ENCODE measurements at regions not wholly inside any gene's neighbourhood (a gene's known extent, or its start where the extent isn't known, plus 50 kb on each side); places are given as distances from the start of the nearest gene placed in this dataset.

DNA sequence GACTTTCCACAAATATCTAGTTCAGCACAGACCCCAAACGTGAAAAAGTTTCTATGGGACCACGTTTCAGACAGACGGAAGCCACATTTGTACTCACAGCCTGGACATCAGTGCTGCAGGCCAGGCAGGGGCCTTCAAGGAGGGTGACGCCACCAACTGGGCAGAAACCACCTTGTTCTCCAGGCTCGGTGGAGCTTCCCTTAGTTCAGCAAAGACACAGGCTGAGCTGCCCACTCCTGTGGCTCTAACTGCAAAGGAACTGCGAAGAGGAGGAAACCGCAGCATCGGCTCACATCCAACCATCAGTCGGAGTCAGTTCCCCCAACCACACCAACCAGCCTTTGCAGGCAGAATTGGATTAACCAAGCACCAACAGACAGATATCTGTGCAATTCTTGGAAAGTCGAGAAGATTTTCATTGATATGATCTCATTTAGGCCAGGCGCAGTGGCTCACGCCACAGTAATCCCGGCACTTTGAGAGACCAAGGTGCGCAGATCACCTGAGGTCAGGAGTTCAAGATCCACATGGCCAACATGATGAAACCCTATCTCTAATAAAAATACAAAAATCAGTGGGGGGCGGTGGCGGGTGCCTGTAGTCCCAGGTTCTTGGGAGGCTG lies 73.3 kb upstream of the CNEP1R1 start:
- TF ChIP-seq NR1H2 (CRISPR knock-in tag; IDR thresholded peaks at IDR 0.05; ENCODE audit: borderline replicate concordance, low read depth) (no peak), FLYWCH1 (CRISPR knock-in tag; IDR thresholded peaks at IDR 0.05) (no peak), MTA3 (CRISPR knock-in tag; IDR thresholded peaks at IDR 0.05) (no peak), POLR2A (IDR thresholded peaks at IDR 0.05; ENCODE audit: insufficient read depth in 1 of 2, low read depth in 2 of 2, low read length in 2 of 2) (no peak), RBM39 (IDR thresholded peaks at IDR 0.05; ENCODE audit: low read depth, low read length, poor library complexity, severe bottlenecking) (no peak), TSC22D2 (CRISPR knock-in tag; IDR thresholded peaks at IDR 0.05; ENCODE audit: borderline replicate concordance) (no peak), FOXP1 (IDR thresholded peaks at IDR 0.05) (no peak), FOXP1 (CRISPR knock-in tag; IDR thresholded peaks at IDR 0.05) (no peak), ZFX (CRISPR knock-in tag; IDR thresholded peaks at IDR 0.05; ENCODE audit: low read depth) (no peak), KAT7 (CRISPR knock-in tag; IDR thresholded peaks at IDR 0.05; ENCODE audit: borderline replicate concordance) (no peak), NFYB (CRISPR knock-in tag; IDR thresholded peaks at IDR 0.05) (no peak)
- TF ChIP-seq, protein P1, sequence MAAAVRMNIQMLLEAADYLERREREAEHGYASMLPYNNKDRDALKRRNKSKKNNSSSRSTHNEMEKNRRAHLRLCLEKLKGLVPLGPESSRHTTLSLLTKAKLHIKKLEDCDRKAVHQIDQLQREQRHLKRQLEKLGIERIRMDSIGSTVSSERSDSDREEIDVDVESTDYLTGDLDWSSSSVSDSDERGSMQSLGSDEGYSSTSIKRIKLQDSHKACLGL (CRISPR knock-in tag; IDR thresholded peaks at IDR 0.05) = no peak
- TF ChIP-seq, protein P2, sequence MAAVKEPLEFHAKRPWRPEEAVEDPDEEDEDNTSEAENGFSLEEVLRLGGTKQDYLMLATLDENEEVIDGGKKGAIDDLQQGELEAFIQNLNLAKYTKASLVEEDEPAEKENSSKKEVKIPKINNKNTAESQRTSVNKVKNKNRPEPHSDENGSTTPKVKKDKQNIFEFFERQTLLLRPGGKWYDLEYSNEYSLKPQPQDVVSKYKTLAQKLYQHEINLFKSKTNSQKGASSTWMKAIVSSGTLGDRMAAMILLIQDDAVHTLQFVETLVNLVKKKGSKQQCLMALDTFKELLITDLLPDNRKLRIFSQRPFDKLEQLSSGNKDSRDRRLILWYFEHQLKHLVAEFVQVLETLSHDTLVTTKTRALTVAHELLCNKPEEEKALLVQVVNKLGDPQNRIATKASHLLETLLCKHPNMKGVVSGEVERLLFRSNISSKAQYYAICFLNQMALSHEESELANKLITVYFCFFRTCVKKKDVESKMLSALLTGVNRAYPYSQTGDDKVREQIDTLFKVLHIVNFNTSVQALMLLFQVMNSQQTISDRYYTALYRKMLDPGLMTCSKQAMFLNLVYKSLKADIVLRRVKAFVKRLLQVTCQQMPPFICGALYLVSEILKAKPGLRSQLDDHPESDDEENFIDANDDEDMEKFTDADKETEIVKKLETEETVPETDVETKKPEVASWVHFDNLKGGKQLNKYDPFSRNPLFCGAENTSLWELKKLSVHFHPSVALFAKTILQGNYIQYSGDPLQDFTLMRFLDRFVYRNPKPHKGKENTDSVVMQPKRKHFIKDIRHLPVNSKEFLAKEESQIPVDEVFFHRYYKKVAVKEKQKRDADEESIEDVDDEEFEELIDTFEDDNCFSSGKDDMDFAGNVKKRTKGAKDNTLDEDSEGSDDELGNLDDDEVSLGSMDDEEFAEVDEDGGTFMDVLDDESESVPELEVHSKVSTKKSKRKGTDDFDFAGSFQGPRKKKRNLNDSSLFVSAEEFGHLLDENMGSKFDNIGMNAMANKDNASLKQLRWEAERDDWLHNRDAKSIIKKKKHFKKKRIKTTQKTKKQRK (IDR thresholded peaks at IDR 0.05; ENCODE audit: low read length) = no peak
- TF ChIP-seq, protein P3, sequence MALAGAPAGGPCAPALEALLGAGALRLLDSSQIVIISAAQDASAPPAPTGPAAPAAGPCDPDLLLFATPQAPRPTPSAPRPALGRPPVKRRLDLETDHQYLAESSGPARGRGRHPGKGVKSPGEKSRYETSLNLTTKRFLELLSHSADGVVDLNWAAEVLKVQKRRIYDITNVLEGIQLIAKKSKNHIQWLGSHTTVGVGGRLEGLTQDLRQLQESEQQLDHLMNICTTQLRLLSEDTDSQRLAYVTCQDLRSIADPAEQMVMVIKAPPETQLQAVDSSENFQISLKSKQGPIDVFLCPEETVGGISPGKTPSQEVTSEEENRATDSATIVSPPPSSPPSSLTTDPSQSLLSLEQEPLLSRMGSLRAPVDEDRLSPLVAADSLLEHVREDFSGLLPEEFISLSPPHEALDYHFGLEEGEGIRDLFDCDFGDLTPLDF (CRISPR knock-in tag; IDR thresholded peaks at IDR 0.05) = no peak
- TF ChIP-seq, protein P4, sequence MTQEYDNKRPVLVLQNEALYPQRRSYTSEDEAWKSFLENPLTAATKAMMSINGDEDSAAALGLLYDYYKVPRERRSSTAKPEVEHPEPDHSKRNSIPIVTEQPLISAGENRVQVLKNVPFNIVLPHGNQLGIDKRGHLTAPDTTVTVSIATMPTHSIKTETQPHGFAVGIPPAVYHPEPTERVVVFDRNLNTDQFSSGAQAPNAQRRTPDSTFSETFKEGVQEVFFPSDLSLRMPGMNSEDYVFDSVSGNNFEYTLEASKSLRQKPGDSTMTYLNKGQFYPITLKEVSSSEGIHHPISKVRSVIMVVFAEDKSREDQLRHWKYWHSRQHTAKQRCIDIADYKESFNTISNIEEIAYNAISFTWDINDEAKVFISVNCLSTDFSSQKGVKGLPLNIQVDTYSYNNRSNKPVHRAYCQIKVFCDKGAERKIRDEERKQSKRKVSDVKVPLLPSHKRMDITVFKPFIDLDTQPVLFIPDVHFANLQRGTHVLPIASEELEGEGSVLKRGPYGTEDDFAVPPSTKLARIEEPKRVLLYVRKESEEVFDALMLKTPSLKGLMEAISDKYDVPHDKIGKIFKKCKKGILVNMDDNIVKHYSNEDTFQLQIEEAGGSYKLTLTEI (CRISPR knock-in tag; conservative IDR thresholded peaks at IDR 0.05) = no peak
